GM23248 (cell line): ENCODE measurements at regions not wholly inside any gene's neighbourhood (a gene's known extent, or its start where the extent isn't known, plus 50 kb on each side); places are given as distances from the start of the nearest gene placed in this dataset.

Experiments used
- EZH2 ChIP-seq: fragments of 200-600 bp; sonication (generic); IDR thresholded peaks from 2 replicates; pipeline ENCODE4 v1.6.1; 2018; ENCODE audit warnings: antibody characterized with exemption, mild to moderate bottlenecking; ENCODE audit not compliant: insufficient read depth, poor library complexity, severe bottlenecking
- EZH2phosphoT487 ChIP-seq: fragments of 200-600 bp; sonication (generic); IDR thresholded peaks from 2 replicates; pipeline ENCODE4 v1.6.1; 2018; ENCODE audit warnings: antibody characterized with exemption, moderate library complexity, mild to moderate bottlenecking, low read depth; ENCODE audit not compliant: insufficient read depth

- TF ChIP-seq EZH2 (no peak), EZH2phosphoT487 (no peak)
Observed at GRCh38 chr4:180539284-180539683, 1703.9 kb upstream of the TENM3 start.
